ENCODE measurements at regions not wholly inside any gene's neighbourhood (a gene's known extent, or its start where the extent isn't known, plus 50 kb on each side); places are given as distances from the start of the nearest gene placed in this dataset.

DNA sequence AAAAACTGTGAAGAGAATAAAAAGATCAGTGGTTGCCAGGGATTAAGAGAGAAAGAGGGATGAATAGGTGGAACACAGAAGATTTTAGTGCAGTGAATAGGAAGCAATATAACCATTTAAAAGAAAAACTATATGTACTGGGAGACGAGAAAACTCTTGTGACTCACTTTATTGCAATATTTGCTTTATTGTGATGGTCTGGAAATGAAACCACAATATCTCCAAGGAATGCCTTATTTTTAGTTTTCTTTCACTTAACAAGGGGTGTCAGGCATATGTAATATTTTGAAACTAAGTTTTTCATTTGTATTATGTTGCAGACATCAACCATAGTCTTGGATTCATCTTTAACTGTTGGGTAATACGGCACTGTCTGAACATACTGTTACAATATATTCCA lies 1308.2 kb downstream of the PCDH9 start:
- CTCF ChIA-PET = no interaction called here

More for the DNA sequence above, 1308.2 kb downstream of the PCDH9 start:
- no peak for FAIRE-seq
- TF ChIP-seq, protein P1, sequence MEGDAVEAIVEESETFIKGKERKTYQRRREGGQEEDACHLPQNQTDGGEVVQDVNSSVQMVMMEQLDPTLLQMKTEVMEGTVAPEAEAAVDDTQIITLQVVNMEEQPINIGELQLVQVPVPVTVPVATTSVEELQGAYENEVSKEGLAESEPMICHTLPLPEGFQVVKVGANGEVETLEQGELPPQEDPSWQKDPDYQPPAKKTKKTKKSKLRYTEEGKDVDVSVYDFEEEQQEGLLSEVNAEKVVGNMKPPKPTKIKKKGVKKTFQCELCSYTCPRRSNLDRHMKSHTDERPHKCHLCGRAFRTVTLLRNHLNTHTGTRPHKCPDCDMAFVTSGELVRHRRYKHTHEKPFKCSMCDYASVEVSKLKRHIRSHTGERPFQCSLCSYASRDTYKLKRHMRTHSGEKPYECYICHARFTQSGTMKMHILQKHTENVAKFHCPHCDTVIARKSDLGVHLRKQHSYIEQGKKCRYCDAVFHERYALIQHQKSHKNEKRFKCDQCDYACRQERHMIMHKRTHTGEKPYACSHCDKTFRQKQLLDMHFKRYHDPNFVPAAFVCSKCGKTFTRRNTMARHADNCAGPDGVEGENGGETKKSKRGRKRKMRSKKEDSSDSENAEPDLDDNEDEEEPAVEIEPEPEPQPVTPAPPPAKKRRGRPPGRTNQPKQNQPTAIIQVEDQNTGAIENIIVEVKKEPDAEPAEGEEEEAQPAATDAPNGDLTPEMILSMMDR (IDR thresholded peaks at IDR 0.05; ENCODE audit: extremely low read depth in 1 of 2, insufficient read depth in 1 of 2, low read depth in 1 of 2, low read length in 2 of 2) = no peak
- no peak for TF ChIP-seq FOS (IDR thresholded peaks at IDR 0.05; ENCODE audit: borderline replicate concordance, insufficient read depth, low read length)
- TF ChIP-seq POLR2AphosphoS5 (IDR thresholded peaks at IDR 0.05; ENCODE audit: insufficient read depth, low read depth, low read length) = no peak
- no peak for TF ChIP-seq POLR2A (IDR thresholded peaks at IDR 0.05; ENCODE audit: low read depth, low read length)
- TF ChIP-seq JUN (IDR thresholded peaks at IDR 0.05; ENCODE audit: borderline replicate concordance, insufficient read depth, insufficient read length, low read depth) = no peak
- TF ChIP-seq EZH2 (IDR thresholded peaks at IDR 0.05; ENCODE audit: borderline replicate concordance, low read depth, low read length, severe bottlenecking) = no peak
- TF ChIP-seq, protein P2, sequence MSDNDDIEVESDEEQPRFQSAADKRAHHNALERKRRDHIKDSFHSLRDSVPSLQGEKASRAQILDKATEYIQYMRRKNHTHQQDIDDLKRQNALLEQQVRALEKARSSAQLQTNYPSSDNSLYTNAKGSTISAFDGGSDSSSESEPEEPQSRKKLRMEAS (IDR thresholded peaks at IDR 0.05; ENCODE audit: insufficient read depth, insufficient read length) = no peak
- TF ChIP-seq MYC (IDR thresholded peaks at IDR 0.05; ENCODE audit: low read depth, low read length) = no peak
- no peak for TF ChIP-seq GATA2 (IDR thresholded peaks at IDR 0.05; ENCODE audit: insufficient read depth, insufficient read length, low read depth, low read length)
- POLR2A ChIA-PET = no interaction called here
- Histone ChIP-seq H3K4me3 (replicated peaks in 1 of 3; ENCODE audit: insufficient read depth in 1 of 3, low read depth in 1 of 3, low read length in 3 of 3) (no peak overlapping the region), H3K9me3 (replicated peaks; ENCODE audit: control insufficient read depth, insufficient read depth, low read length) (no peaks in the 10 kb centered on the region), H3K9me1 (replicated peaks; ENCODE audit: control insufficient read depth, extremely low read depth, insufficient read depth, low read length) (no peaks in the 10 kb centered on the region), H3K27me3 (ENCODE audit: control insufficient read depth in 2 of 2, insufficient read depth in 2 of 2, low read length in 2 of 2) (no peaks in the 10 kb centered on the region), H3K79me2 (ENCODE audit: control insufficient read depth, insufficient read depth, low read length) (no peaks in the 10 kb centered on the region), H3K4me2 (ENCODE audit: insufficient read depth, low read length) (no peak overlapping the region), H2AFZ (ENCODE audit: low read depth, low read length) (no peak overlapping the region), H3K9ac (replicated peaks; ENCODE audit: extremely low read depth, insufficient read depth, low read length) (no peak overlapping the region), H4K20me1 (replicated peaks; ENCODE audit: control insufficient read depth, extremely low read depth, insufficient read depth, low read length) (no peaks in the 10 kb centered on the region), H3K36me3 (ENCODE audit: control insufficient read depth in 2 of 2, extremely low read depth in 1 of 2, insufficient read depth in 2 of 2, low read length in 2 of 2) (no peaks in the 10 kb centered on the region), H3K27ac (ENCODE audit: insufficient read depth, low read depth, low read length) (no peak overlapping the region), H3K4me1 (ENCODE audit: control insufficient read depth, extremely low read depth, insufficient read depth, low read length) (no peaks in the 10 kb centered on the region)
- no peak for DNase-seq (ENCODE audit: low read depth, low spot score)
- dilution Hi-C loops (cut with MboI; ENCODE audit: extremely low pct_ligation_motif_present, low sequenced_read_pairs) = no loop called here
- intact Hi-C loops (cut with micrococcal nuclease) = no loop called here
- BruUV-seq (replicated peaks) = no TSS peak

Data from endothelial cell of umbilical vein (primary cell).